GM19328 (cell line): ENCODE measurements at regions not wholly inside any gene's neighbourhood (a gene's known extent, or its start where the extent isn't known, plus 50 kb on each side); places are given as distances from the start of the nearest gene placed in this dataset.
"Not testable (repeated sequence)": the region's sequence is repeated elsewhere in the genome, so short reads cannot be mapped to it uniquely, and the experiment has no call there.

Experiments used
- ATAC-seq: cut with Tn5 transposase; IDR thresholded peaks from one replicate; pipeline ENCODE4 v1.9.1; 2021; ENCODE audit warnings: mild to moderate bottlenecking, moderate library complexity; ENCODE audit not compliant: unreplicated experiment

GRCh38 chr1:146883190-146883589 is 54.9 kb upstream of the NBPF12 start:
- ATAC-seq, result not testable (repeated sequence)

- not testable (repeated sequence) for ATAC-seq
Observed at GRCh38 chr1:146881096-146881495, 57.0 kb upstream of the NBPF12 start.

GRCh38 chr1:146863799-146864319 is 74.3 kb upstream of the NBPF12 start:
- not testable (repeated sequence) for ATAC-seq

- not testable (repeated sequence) for ATAC-seq
Observed at GRCh38 chr1:146853147-146853546, 85.0 kb upstream of the NBPF12 start.

GRCh38 chr1:146850352-146850889 is 87.7 kb upstream of the NBPF12 start:
- not testable (repeated sequence) for ATAC-seq

GRCh38 chr1:146838725-146839124 is 99.4 kb upstream of the NBPF12 start:
- ATAC-seq, result not testable (repeated sequence)

GRCh38 chr1:146826957-146827356 is 111.2 kb upstream of the NBPF12 start:
- not testable (repeated sequence) for ATAC-seq

GRCh38 chr1:146794236-146794635 is 143.9 kb upstream of the NBPF12 start:
- not testable (repeated sequence) for ATAC-seq

- ATAC-seq, result not testable (repeated sequence)
Observed at GRCh38 chr1:146792725-146793124, 145.4 kb upstream of the NBPF12 start.

GRCh38 chr1:146784212-146784940 is 153.7 kb upstream of the NBPF12 start:
- ATAC-seq, result not testable (repeated sequence)

- ATAC-seq, result not testable (repeated sequence)
Observed at GRCh38 chr1:146781235-146781634, 156.9 kb upstream of the NBPF12 start.

GRCh38 chr1:146777826-146778602 is 160.1 kb upstream of the NBPF12 start:
- not testable (repeated sequence) for ATAC-seq

GRCh38 chr1:146774988-146775387 is 163.1 kb upstream of the NBPF12 start:
- not testable (repeated sequence) for ATAC-seq

GRCh38 chr1:146774271-146774670 is 163.9 kb upstream of the NBPF12 start:
- not testable (repeated sequence) for ATAC-seq

- not testable (repeated sequence) for ATAC-seq
Observed at GRCh38 chr1:146771409-146771808, 166.7 kb upstream of the NBPF12 start.

- not testable (repeated sequence) for ATAC-seq
Observed at GRCh38 chr1:146770998-146771397, 167.1 kb upstream of the NBPF12 start.

- not testable (repeated sequence) for ATAC-seq
Observed at GRCh38 chr1:146763234-146763633, 174.9 kb upstream of the NBPF12 start.

- ATAC-seq, result not testable (repeated sequence)
Observed at GRCh38 chr1:146756858-146757257, 181.3 kb upstream of the NBPF12 start.

- ATAC-seq, result not testable (repeated sequence)
Observed at GRCh38 chr1:146748686-146749085, 189.4 kb upstream of the NBPF12 start.

GRCh38 chr1:146731981-146732680 is 206.0 kb upstream of the NBPF12 start:
- ATAC-seq, result not testable (repeated sequence)
